Stomach (tissue), 4 donors: ENCODE measurements at regions not wholly inside any gene's neighbourhood (a gene's known extent, or its start where the extent isn't known, plus 50 kb on each side); places are given as distances from the start of the nearest gene placed in this dataset.

ENCODE experiments used
- POLR2A ChIP-seq, 4 donors: fragments of 450-650 bp; IDR thresholded peaks; one replicate each; pipeline ENCODE4 v1.6.1; 2016; ENCODE audit warnings: antibody characterized with exemption in 4 of 4, control low read depth in 2 of 4, mild to moderate bottlenecking in 1 of 4, moderate library complexity in 1 of 4
- POLR2AphosphoS5 ChIP-seq, 3 donors: sonication (generic); formaldehyde crosslinking; IDR thresholded peaks; one replicate each; pipeline ENCODE4 v1.6.1; 2016; ENCODE audit warnings: antibody characterized with exemption in 3 of 3
- TF ChIP-seq, protein P1 (sequence below), 7 experiments: fragments of 450-650 bp in 4 of 7; fragments of 200-600 bp in 3 of 7; sonication (generic) in 3 of 7; IDR thresholded peaks; one replicate each; pipeline ENCODE4 v1.5.1; 2016 to 2019; ENCODE audit warnings: antibody characterized with exemption in 7 of 7, control low read depth in 2 of 7, mild to moderate bottlenecking in 1 of 7

DNA sequence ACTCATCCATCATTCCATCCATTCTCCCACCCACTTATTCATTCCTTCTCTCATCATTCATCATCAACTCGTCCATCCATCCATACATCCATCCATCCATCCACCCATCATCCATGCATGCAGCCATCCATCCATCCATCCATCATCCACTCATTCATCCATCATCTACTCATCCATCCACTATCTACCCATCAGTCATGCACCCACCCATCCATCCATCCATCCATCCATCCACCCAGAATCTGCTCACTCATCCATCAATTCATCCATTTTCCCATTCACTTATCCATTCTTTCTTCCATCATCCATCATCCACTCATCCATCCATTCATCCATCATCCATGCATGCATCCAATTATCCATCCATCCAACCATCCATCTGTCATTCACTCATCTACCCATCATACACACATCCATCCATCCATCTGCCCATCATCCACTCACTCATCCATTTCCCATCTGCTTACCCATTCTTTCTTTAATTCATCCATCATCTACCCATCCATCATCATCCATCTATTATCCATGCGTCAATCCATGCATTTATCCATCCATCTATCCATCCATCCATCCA lies 107.1 kb upstream of the WSCD2 start:
- TF ChIP-seq, protein P1, sequence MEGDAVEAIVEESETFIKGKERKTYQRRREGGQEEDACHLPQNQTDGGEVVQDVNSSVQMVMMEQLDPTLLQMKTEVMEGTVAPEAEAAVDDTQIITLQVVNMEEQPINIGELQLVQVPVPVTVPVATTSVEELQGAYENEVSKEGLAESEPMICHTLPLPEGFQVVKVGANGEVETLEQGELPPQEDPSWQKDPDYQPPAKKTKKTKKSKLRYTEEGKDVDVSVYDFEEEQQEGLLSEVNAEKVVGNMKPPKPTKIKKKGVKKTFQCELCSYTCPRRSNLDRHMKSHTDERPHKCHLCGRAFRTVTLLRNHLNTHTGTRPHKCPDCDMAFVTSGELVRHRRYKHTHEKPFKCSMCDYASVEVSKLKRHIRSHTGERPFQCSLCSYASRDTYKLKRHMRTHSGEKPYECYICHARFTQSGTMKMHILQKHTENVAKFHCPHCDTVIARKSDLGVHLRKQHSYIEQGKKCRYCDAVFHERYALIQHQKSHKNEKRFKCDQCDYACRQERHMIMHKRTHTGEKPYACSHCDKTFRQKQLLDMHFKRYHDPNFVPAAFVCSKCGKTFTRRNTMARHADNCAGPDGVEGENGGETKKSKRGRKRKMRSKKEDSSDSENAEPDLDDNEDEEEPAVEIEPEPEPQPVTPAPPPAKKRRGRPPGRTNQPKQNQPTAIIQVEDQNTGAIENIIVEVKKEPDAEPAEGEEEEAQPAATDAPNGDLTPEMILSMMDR (IDR thresholded peaks at IDR 0.05): no peak
- no peak for TF ChIP-seq POLR2A (IDR thresholded peaks at IDR 0.05)
- no peak for TF ChIP-seq POLR2AphosphoS5 (IDR thresholded peaks at IDR 0.05)
